Activated T-helper 1 cell treated with anti-CD3 and anti-CD28 coated beads, Interleukin-12 subunit alpha, Interleukin-12 subunit beta, Interleukin-2, Interleukin-4 antibody, amounts not matched to agents 30 ng/mL and 10 ng/mL and 1 ng/mL, durations not matched to agents 14 hours and 24 hours and 36 hours (primary cell): ENCODE measurements at regions not wholly inside any gene's neighbourhood (a gene's known extent, or its start where the extent isn't known, plus 50 kb on each side); places are given as distances from the start of the nearest gene placed in this dataset.

Experiments
- DNase-seq: peaks from one replicate; pipeline ENCODE4 v3.0.0; 2021; ENCODE audit warnings: low spot score
- H3K27ac Mint-ChIP-seq: one replicate; pipeline ENCODE4 v1.8.0; 2021; ENCODE audit warnings: mild to moderate bottlenecking, mixed read lengths
- H3K27me3 Mint-ChIP-seq: one replicate; pipeline ENCODE4 v1.8.0; 2022; ENCODE audit warnings: mild to moderate bottlenecking, moderate library complexity, mixed read lengths; ENCODE audit not compliant: insufficient read depth
- H3K36me3 Mint-ChIP-seq: one replicate; pipeline ENCODE4 v1.8.0; 2021; ENCODE audit warnings: low read depth, mixed read lengths
- H3K4me1 Mint-ChIP-seq: one replicate; pipeline ENCODE4 v1.8.0; 2021; ENCODE audit warnings: low read depth, mixed read lengths
- H3K4me3 Mint-ChIP-seq: one replicate; pipeline ENCODE4 v1.8.0; 2021; ENCODE audit warnings: mild to moderate bottlenecking, moderate library complexity, mixed read lengths
- H3K9me3 Mint-ChIP-seq: one replicate; pipeline ENCODE4 v1.8.0; 2021; ENCODE audit warnings: mixed read lengths
- intact Hi-C: fragments of 100-400 bp; cut with micrococcal nuclease; formaldehyde crosslinking; loops from one replicate; pipeline ENCODE4 v1.15.1; 2024

DNA sequence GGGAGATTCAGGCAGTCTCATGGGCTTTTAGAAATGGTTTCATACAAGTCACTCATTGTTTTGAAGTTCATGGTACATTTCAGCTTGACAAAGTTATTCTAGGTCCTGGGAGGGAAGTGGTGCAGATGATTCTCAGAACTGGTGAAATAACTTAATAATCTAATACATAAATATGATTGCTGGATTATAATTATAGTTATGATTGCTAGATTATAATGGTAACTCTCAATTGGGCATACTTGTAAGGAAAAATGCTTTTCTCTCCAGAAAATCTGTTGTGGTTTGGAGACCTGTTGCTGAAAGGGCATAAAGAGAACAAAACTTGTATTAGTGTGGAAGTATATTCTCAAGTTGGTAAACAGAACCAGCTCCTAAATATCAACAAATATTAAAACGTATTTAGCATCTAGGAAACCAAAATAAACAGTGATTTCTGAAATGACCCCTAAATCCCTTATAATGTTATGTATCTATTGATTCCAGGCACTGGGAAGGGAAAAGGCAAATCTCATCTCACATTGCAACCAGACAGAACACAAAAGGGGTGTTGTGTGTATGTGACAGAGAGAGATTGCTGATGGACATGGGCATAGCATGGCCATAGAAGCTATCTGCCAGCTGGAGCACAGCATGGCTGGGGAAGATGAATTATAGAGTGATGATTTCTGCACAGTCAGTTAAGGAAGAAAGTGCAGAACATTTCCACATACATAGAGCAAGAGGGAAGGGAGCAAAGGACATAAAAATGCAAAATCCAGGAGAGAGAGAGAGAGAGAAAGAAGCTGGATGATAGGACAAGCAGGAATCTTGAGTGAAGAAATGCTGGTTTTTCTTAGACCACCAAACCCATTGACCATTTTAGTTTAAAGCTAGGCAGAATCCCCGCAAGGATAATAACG, 87.1 kb upstream of the FRY start:
- Mint-ChIP-seq H3K27me3 (peaks cover 24% of the 10 kb centered on the region), H3K36me3 (peaks cover 2% of the 10 kb centered on the region), H3K9me3 (no peaks in the 10 kb centered on the region), H3K4me1 (no peaks in the 10 kb centered on the region), H3K27ac (no peak overlapping the region), H3K4me3 (no peak overlapping the region)
- no peak for DNase-seq
- intact Hi-C loops, result no loop called here

DNA sequence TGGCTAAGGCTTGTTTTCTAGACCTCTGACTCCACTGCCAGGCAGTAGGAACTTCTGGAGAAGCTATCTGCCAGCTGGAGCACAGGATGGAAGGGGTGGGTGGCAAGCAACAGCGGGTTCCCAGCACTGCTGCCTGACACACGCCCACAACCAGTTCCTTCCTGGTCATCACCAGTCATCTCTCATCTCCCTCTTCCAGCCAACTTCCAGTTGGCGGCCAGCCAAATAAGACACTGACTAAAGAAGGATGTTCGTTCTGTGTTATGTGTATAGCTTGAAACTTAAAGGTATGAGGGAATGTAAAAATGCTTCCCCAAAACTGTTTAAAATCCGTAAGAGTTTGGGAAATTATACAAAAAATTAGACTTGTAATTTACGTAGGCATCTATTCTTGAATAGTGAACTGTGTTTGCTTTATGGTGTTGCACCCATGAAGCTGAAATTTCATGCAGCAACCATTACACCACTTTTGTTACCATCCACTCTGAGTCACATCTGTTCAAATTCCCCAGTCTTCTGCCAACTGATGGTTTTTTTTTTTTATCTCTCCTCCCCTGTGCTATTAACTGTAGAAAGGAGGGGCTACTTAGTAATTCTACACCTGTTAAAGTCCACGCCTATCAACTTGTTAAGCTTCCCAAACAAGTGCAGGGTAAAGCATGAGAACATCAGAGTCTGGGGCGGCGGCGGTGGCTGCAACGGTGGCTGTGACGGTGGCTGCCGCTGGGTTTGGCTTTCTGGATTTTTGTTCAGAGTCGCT, 86.2 kb upstream of the FRY start:
- no peak overlapping the region for H3K4me3 Mint-ChIP-seq
- H3K36me3 Mint-ChIP-seq, result peaks cover 3% of the 10 kb centered on the region
- H3K27me3 Mint-ChIP-seq, result peaks cover 19% of the 10 kb centered on the region
- intact Hi-C loops, result no loop called here
- H3K27ac Mint-ChIP-seq, result no peak overlapping the region
- no peak for DNase-seq
- no peaks in the 10 kb centered on the region for H3K4me1 Mint-ChIP-seq
- no peaks in the 10 kb centered on the region for H3K9me3 Mint-ChIP-seq

- Mint-ChIP-seq H3K36me3 (peaks cover 3% of the 10 kb centered on the region), H3K9me3 (no peaks in the 10 kb centered on the region), H3K4me3 (no peak overlapping the region), H3K27me3 (peaks cover 15% of the 10 kb centered on the region), H3K27ac (no peak overlapping the region), H3K4me1 (peaks cover 6% of the 10 kb centered on the region)
- intact Hi-C loops, result no loop called here
- no peak for DNase-seq
These were observed 85.3 kb upstream of the FRY start for GRCh38 chr13:31946091-31946770.

DNA sequence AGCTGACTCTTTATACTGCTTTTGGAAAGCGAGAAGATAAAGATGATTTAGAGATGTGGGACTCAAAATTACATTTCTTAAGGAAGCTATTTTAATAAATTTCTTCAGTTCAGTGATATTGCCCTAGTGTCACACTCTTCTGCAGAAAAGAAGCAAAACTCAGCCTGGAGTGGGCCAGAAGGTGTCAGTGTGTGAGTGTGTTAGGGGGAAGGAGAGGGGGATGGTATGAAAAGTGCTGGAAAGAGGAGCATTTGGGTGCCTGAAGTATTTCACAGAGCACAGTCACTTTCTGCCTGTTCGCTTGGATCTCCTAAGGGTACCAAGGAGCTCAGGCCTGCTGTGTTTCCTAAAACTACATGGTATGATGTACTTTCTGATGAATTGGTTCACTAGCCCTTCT, 84.5 kb upstream of the FRY start:
- Mint-ChIP-seq H3K36me3 (peaks cover 3% of the 10 kb centered on the region), H3K4me1 (peaks cover 10% of the 10 kb centered on the region), H3K27me3 (peaks cover 10% of the 10 kb centered on the region), H3K27ac (no peak overlapping the region), H3K9me3 (no peaks in the 10 kb centered on the region), H3K4me3 (no peak overlapping the region)
- intact Hi-C loops, result no loop called here
- no peak for DNase-seq

GRCh38 chr13:31947506-31947905, 84.1 kb upstream of the FRY start:
- no peak overlapping the region for H3K4me3 Mint-ChIP-seq
- intact Hi-C loops, result no loop called here

DNA sequence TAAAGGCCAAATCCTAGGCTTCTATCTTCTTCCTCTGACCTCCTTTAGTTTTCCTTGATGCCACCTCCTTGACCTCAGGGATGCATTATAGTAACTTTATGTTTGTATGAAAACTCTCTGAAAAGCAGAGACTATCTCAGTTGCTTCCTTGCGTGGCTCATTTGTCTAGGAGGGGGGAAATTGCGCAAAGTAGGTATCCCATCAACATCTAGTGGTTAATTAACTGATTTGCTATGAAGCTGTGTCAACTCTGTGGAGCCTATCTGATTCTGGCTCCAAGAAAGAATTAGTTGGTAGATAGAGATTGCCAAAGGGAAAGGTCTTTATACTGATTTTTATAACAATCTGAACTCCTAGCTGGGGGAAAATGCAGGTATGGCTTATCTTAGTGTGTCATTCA, 82.1 kb upstream of the FRY start:
- peaks cover 3% of the 10 kb centered on the region for H3K36me3 Mint-ChIP-seq
- H3K9me3 Mint-ChIP-seq, result no peaks in the 10 kb centered on the region
- peaks cover 10% of the 10 kb centered on the region for H3K4me1 Mint-ChIP-seq
- H3K27ac Mint-ChIP-seq, result no peak overlapping the region
- H3K27me3 Mint-ChIP-seq, result peaks cover 5% of the 10 kb centered on the region
- DNase-seq, result no peak
- intact Hi-C loops, result no loop called here
- H3K4me3 Mint-ChIP-seq, result no peak overlapping the region

More at GRCh38 chr13:31947506-31947905, 84.1 kb upstream of the FRY start:
- H3K27ac Mint-ChIP-seq, result no peak overlapping the region
- no peak for DNase-seq
- H3K9me3 Mint-ChIP-seq, result no peaks in the 10 kb centered on the region
- peaks cover 10% of the 10 kb centered on the region for H3K4me1 Mint-ChIP-seq
- H3K36me3 Mint-ChIP-seq, result peaks cover 3% of the 10 kb centered on the region
- peaks cover 7% of the 10 kb centered on the region for H3K27me3 Mint-ChIP-seq

- intact Hi-C loops, result loop anchor here (2.0 kb wide), 1 partner anchor 19 kb away; no protein-coding TSS in a partner anchor
These were observed 81.3 kb upstream of the FRY start for GRCh38 chr13:31950111-31950815.

GRCh38 chr13:31951215-31951678, 80.3 kb upstream of the FRY start:
- intact Hi-C loops, result loop anchor here (2.0 kb wide), 1 partner anchor 20 kb away; no protein-coding TSS in a partner anchor
- peak overlapping the region; percentile 54 for H3K27ac Mint-ChIP-seq
- peak; percentile 30 for DNase-seq
- peaks cover 3% of the 10 kb centered on the region for H3K36me3 Mint-ChIP-seq
- H3K9me3 Mint-ChIP-seq, result no peaks in the 10 kb centered on the region
- peaks cover 3% of the 10 kb centered on the region for H3K27me3 Mint-ChIP-seq
- H3K4me3 Mint-ChIP-seq, result no peak overlapping the region
- peaks cover 10% of the 10 kb centered on the region for H3K4me1 Mint-ChIP-seq

More at GRCh38 chr13:31950111-31950815, 81.3 kb upstream of the FRY start:
- H3K27ac Mint-ChIP-seq, result no peak overlapping the region
- H3K4me1 Mint-ChIP-seq, result peaks cover 10% of the 10 kb centered on the region
- peaks cover 3% of the 10 kb centered on the region for H3K36me3 Mint-ChIP-seq
- DNase-seq, result no peak
- H3K9me3 Mint-ChIP-seq, result no peaks in the 10 kb centered on the region
- no peak overlapping the region for H3K4me3 Mint-ChIP-seq
- peaks cover 3% of the 10 kb centered on the region for H3K27me3 Mint-ChIP-seq

DNA sequence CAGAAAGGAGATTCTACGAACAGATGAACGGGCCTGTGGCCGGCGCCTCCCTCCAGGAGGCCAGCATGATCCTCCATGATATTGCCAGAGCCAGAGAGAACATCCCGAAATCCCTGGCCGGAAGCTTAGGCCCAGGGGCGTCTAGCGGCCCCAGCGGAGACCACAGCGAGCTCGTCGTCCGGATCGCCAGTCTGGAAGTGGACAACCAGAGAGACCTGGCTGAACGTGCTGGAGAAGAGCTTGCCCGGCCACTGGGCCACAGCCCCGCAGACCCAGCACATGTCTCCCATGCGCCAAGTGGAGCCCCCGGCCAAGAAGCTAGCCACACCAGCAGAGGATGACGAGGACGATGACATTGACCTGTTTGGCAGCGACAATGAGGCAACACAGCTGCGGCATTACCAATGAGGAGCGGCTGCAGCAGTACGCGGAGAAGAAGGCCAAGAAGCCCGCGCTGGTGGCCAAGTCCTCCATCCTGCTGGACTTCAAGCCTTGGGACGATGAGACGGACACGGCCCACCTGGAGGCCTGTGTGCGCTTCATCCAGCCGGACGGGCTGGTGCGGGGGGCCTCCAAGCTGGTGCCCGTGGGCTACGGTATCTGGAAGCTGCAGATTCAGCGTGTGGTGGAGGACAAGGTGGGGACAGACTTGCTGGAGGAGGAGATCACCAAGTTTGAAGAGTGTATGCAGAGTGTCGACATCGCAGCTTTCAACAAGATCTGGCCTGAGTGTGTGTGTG, 78.8 kb upstream of the FRY start:
- H3K36me3 Mint-ChIP-seq, result peaks cover 3% of the 10 kb centered on the region
- no peaks in the 10 kb centered on the region for H3K9me3 Mint-ChIP-seq
- H3K4me1 Mint-ChIP-seq, result peaks cover 10% of the 10 kb centered on the region
- no peak overlapping the region for H3K27ac Mint-ChIP-seq
- H3K4me3 Mint-ChIP-seq, result no peak overlapping the region
- peaks cover 3% of the 10 kb centered on the region for H3K27me3 Mint-ChIP-seq
- no peak for DNase-seq
- intact Hi-C loops, result no loop called here

DNA sequence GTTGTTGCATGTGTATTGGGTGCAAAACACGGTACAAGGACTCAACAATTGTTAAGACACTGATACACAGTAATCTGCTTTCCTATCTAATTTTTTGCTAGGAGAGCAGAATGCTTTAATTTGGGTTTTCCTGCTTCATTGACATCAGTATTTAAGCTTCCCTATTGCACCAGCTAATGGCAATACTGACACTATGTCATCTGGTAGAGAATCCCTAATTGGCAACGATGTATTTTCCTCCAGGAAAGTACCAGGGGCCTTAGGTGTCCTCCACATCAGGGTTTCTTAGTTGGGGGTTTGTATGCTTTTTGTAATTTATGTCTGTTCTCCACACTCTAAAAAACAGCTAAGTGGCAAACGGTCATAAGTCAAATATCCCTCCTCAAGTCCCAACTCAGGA, 76.5 kb upstream of the FRY start:
- peaks cover 10% of the 10 kb centered on the region for H3K4me1 Mint-ChIP-seq
- DNase-seq, result no peak
- H3K27me3 Mint-ChIP-seq, result peaks cover 9% of the 10 kb centered on the region
- no peak overlapping the region for H3K4me3 Mint-ChIP-seq
- intact Hi-C loops, result no loop called here
- no peak overlapping the region for H3K27ac Mint-ChIP-seq
- H3K9me3 Mint-ChIP-seq, result no peaks in the 10 kb centered on the region
- peaks cover under 1% of the 10 kb centered on the region for H3K36me3 Mint-ChIP-seq

DNA sequence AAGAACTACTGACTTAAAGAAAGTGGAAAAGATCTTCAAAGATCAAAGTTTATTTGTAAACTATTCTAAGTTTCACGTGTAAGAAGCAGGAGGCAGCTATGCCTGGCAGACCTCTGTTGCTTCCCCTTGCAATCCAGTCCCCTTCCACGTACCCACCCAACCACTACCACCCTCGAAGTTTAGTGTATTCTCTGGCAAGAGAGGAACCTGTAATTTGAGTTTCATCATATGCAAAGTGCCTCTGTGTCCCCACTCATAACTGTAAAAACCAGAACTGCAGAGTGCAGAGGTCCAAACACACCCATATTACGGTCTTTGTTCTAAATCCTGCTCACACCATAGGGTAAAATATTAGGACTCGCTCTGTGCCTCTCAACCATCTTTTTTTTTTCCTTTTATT, 75.8 kb upstream of the FRY start:
- no peaks in the 10 kb centered on the region for H3K9me3 Mint-ChIP-seq
- peaks cover 11% of the 10 kb centered on the region for H3K27me3 Mint-ChIP-seq
- peaks cover 9% of the 10 kb centered on the region for H3K4me1 Mint-ChIP-seq
- DNase-seq, result no peak
- no peak overlapping the region for H3K4me3 Mint-ChIP-seq
- intact Hi-C loops, result no loop called here
- no peaks in the 10 kb centered on the region for H3K36me3 Mint-ChIP-seq
- no peak overlapping the region for H3K27ac Mint-ChIP-seq
